HCT116 (cell line): ENCODE measurements at regions not wholly inside any gene's neighbourhood (a gene's known extent, or its start where the extent isn't known, plus 50 kb on each side); places are given as distances from the start of the nearest gene placed in this dataset.

Experiments used
- ATAC-seq: fragments of 200-7000 bp; cut with Tn5 transposase; 2 replicates; pipeline ENCODE4 v1.9.1; 2020; ENCODE audit warnings: mild to moderate bottlenecking, moderate library complexity
- BruUV-seq: library from RNA; stranded (reverse); fragments of 400-500 nt; replicated peaks from 2 replicates; lab custom pipeline; 2021; lab: Mats Ljungman, UMichigan
- CTCF ChIA-PET: fragments of 300-600 bp; sonication (Branson Sonifier 250); formaldehyde crosslinking; loops from one replicate; lab custom pipeline; 2021; ENCODE audit warnings: antibody characterized with exemption; lab: Charles Lee
- POLR2A ChIA-PET: fragments of 300-600, 350-600 bp; sonication (Branson Sonifier 250); formaldehyde crosslinking; loops from one replicate; lab custom pipeline; 2021; ENCODE audit warnings: antibody characterized with exemption; lab: Charles Lee
- RAD21 ChIA-PET, 2 experiments: fragments of 300-600 bp; sonication (Branson Sonifier 250); formaldehyde crosslinking; loops; one replicate each; lab custom pipeline; 2023; ENCODE audit warnings: low total read pairs in 2 of 2; ENCODE audit not compliant: uncharacterized antibody in 2 of 2, unreplicated experiment in 2 of 2, low non-redundant PET in 1 of 2; lab: Charles Lee
- DNase-seq: peaks from one replicate; pipeline ENCODE4 v3.0.0-alpha.2; 2010; ENCODE audit warnings: low read depth, low spot score
- H2AFZ ChIP-seq: fragments of 200-600 bp; shearing (Covaris generic), sonication (generic); 2 replicates; pipeline ENCODE4 v1.6.1; 2017; ENCODE audit warnings: low read depth, mixed run types, mixed read lengths, antibody characterized with exemption, low read length; ENCODE audit not compliant: poor library complexity, severe bottlenecking
- H3K27ac ChIP-seq: 2 replicates; pipeline ENCODE4 v1.5.1; 2012; ENCODE audit warnings: low read depth, low read length
- H3K27me3 ChIP-seq: fragments of 200-600 bp; sonication (generic); 2 replicates; pipeline ENCODE4 v1.6.1; 2016; ENCODE audit warnings: mixed run types, low read length, mixed read lengths; ENCODE audit not compliant: insufficient read depth
- H3K36me3 ChIP-seq, 2 experiments: fragments of 200-500 bp in 1 of 2; fragments of 200-600 bp in 1 of 2; sonication (Bioruptor generic) in 1 of 2; sonication (generic) in 1 of 2; 2 replicates each; pipeline versions ENCODE4 v1.5.1 to v1.6.1; 2014 to 2016; ENCODE audit warnings: low read length in 2 of 2, inconsistent platforms in 1 of 2, mixed read lengths in 1 of 2, mixed run types in 1 of 2; ENCODE audit not compliant: insufficient read depth in 2 of 2, control insufficient read depth in 1 of 2
- H3K4me1 ChIP-seq, 2 experiments: fragments of 200-600 bp in 1 of 2; sonication (generic) in 1 of 2; 2 replicates each; pipeline versions ENCODE4 v1.5.1 to v1.6.1; 2012 to 2017; ENCODE audit warnings: low read length in 2 of 2, inconsistent platforms in 1 of 2, mild to moderate bottlenecking in 1 of 2, mixed read lengths in 1 of 2, mixed run types in 1 of 2, moderate library complexity in 1 of 2; ENCODE audit not compliant: insufficient read depth in 2 of 2, control insufficient read depth in 1 of 2
- H3K4me2 ChIP-seq: fragments of 200-600 bp; sonication (generic); 2 replicates; pipeline ENCODE4 v1.6.1; 2017; ENCODE audit warnings: mixed run types, low read length, mixed read lengths
- H3K4me3 ChIP-seq, 2 experiments: fragments of 200-600 bp in 1 of 2; sonication (generic) in 1 of 2; replicated peaks in 1 of 2; 2 replicates each; pipeline ENCODE4 v1.5.1; 2011 to 2016; ENCODE audit warnings: low read length in 2 of 2, control low read depth in 1 of 2, low read depth in 1 of 2, mild to moderate bottlenecking in 1 of 2, mixed read lengths in 1 of 2, mixed run types in 1 of 2
- H3K79me2 ChIP-seq: fragments of 200-600 bp; sonication (generic); 2 replicates; pipeline ENCODE4 v1.6.1; 2017; ENCODE audit warnings: mild to moderate bottlenecking, mixed run types, low read length, moderate library complexity, mixed read lengths; ENCODE audit not compliant: insufficient read depth
- H3K9ac ChIP-seq: fragments of 200-600 bp; sonication (generic); 2 replicates; pipeline ENCODE4 v1.6.1; 2016; ENCODE audit warnings: low read length, mixed read lengths
- H3K9me2 ChIP-seq: fragments of 200-600 bp; sonication (generic), shearing (Covaris generic); 2 replicates; pipeline ENCODE4 v1.6.1; 2017; ENCODE audit warnings: mixed run types, mild to moderate bottlenecking, moderate library complexity; ENCODE audit not compliant: insufficient read depth
- H3K9me3 ChIP-seq, 2 experiments: fragments of 200-500 bp in 1 of 2; fragments of 200-600 bp in 1 of 2; sonication (Bioruptor generic) in 1 of 2; sonication (generic) in 1 of 2; 2 replicates each; pipeline ENCODE4 v1.6.1; 2014 to 2017; ENCODE audit warnings: low read length in 2 of 2, mixed read lengths in 2 of 2, inconsistent platforms in 1 of 2, low read depth in 1 of 2, mild to moderate bottlenecking in 1 of 2, mixed run types in 1 of 2, moderate library complexity in 1 of 2; ENCODE audit not compliant: control insufficient read depth in 1 of 2, insufficient read depth in 1 of 2
- H4K20me1 ChIP-seq: fragments of 200-600 bp; sonication (generic), shearing (Covaris generic); 2 replicates; pipeline ENCODE4 v1.6.1; 2017; ENCODE audit warnings: mixed run types, mild to moderate bottlenecking, moderate library complexity; ENCODE audit not compliant: insufficient read depth
- CEBPB ChIP-seq: IDR thresholded peaks from 2 replicates; pipeline ENCODE4 v1.6.1; 2012; ENCODE audit warnings: low read depth
- EGR1 ChIP-seq: IDR thresholded peaks from 2 replicates; pipeline ENCODE4 v1.6.1; 2012; ENCODE audit warnings: low read depth
- ELF1 ChIP-seq: IDR thresholded peaks from 2 replicates; pipeline ENCODE4 v1.6.1; 2012; ENCODE audit warnings: low read depth, borderline replicate concordance
- FOSL1 ChIP-seq: IDR thresholded peaks from 2 replicates; pipeline ENCODE4 v1.6.1; 2012; ENCODE audit warnings: low read depth
- JUND ChIP-seq: IDR thresholded peaks from 2 replicates; pipeline ENCODE4 v1.6.1; 2012
- POLR2AphosphoS5 ChIP-seq: IDR thresholded peaks from 2 replicates; pipeline ENCODE4 v1.6.1; 2011; ENCODE audit warnings: mild to moderate bottlenecking, low read depth, low read length, moderate library complexity
- SIN3A ChIP-seq: IDR thresholded peaks from 2 replicates; pipeline ENCODE4 v1.6.1; 2012; ENCODE audit warnings: low read depth
- SP1 ChIP-seq: IDR thresholded peaks from 2 replicates; pipeline ENCODE4 v1.6.1; 2012; ENCODE audit warnings: low read depth
- SRF ChIP-seq: IDR thresholded peaks from 2 replicates; pipeline ENCODE4 v1.6.1; 2012; ENCODE audit warnings: low read depth
- TCF7L2 ChIP-seq: IDR thresholded peaks from 2 replicates; pipeline ENCODE4 v1.7.0; 2011; ENCODE audit warnings: borderline replicate concordance, inconsistent platforms; ENCODE audit not compliant: insufficient read depth, insufficient read length; ENCODE audit errors: extremely low read depth
- YY1 ChIP-seq: IDR thresholded peaks from 2 replicates; pipeline ENCODE4 v1.6.1; 2011; ENCODE audit warnings: low read length, low read depth, moderate library complexity, mild to moderate bottlenecking; ENCODE audit not compliant: insufficient replicate concordance; ENCODE audit errors: extremely low read depth
- intact Hi-C: fragments of 100-400 bp; cut with micrococcal nuclease; formaldehyde crosslinking; loops from 2 replicates; pipeline ENCODE4 v1.10.0; 2022
- TF ChIP-seq, protein P1 (sequence below): IDR thresholded peaks from 2 replicates; pipeline ENCODE4 v1.6.1; 2012
- TF ChIP-seq, protein P2 (sequence below): IDR thresholded peaks from 2 replicates; pipeline ENCODE4 v1.6.1; 2012; ENCODE audit warnings: low read depth
- TF ChIP-seq, protein P3 (sequence below): IDR thresholded peaks from 2 replicates; pipeline ENCODE4 v1.6.1; 2012

DNA sequence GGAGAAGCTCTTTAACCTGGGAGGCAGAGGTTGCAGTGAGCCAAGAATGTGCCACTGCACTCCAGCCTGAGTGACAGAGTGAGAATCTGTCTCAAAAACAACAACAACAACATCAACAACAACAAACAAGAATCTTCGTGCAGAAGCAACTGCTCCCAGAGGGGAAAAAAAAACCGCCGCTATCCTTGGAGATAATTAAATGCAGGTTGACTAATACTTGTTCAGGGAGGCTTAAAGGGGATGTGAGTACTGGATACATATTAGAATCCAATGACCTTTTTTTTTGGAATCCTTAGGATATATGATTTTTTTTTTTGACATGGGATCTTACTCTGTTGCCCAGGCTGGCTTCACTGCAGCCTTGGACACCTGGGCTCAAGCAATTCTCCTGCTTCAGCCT is 89.6 kb upstream of the FAM171A1 start:
- H2AFZ ChIP-seq: no peak overlapping the region
- CTCF ChIA-PET: no interaction called here

More for the DNA sequence above, 89.6 kb upstream of the FAM171A1 start:
- H3K9ac ChIP-seq: no peak overlapping the region
- RAD21 ChIA-PET: no interaction called here
- TF ChIP-seq TCF7L2 (no peak), SP1 (no peak), YY1 (no peak), JUND (no peak), POLR2AphosphoS5 (no peak), EGR1 (no peak), ELF1 (no peak), CEBPB (no peak), FOSL1 (no peak), SRF (no peak), SIN3A (no peak)
- TF ChIP-seq, protein P1, sequence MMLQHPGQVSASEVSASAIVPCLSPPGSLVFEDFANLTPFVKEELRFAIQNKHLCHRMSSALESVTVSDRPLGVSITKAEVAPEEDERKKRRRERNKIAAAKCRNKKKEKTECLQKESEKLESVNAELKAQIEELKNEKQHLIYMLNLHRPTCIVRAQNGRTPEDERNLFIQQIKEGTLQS: no peak
- TF ChIP-seq, protein P2, sequence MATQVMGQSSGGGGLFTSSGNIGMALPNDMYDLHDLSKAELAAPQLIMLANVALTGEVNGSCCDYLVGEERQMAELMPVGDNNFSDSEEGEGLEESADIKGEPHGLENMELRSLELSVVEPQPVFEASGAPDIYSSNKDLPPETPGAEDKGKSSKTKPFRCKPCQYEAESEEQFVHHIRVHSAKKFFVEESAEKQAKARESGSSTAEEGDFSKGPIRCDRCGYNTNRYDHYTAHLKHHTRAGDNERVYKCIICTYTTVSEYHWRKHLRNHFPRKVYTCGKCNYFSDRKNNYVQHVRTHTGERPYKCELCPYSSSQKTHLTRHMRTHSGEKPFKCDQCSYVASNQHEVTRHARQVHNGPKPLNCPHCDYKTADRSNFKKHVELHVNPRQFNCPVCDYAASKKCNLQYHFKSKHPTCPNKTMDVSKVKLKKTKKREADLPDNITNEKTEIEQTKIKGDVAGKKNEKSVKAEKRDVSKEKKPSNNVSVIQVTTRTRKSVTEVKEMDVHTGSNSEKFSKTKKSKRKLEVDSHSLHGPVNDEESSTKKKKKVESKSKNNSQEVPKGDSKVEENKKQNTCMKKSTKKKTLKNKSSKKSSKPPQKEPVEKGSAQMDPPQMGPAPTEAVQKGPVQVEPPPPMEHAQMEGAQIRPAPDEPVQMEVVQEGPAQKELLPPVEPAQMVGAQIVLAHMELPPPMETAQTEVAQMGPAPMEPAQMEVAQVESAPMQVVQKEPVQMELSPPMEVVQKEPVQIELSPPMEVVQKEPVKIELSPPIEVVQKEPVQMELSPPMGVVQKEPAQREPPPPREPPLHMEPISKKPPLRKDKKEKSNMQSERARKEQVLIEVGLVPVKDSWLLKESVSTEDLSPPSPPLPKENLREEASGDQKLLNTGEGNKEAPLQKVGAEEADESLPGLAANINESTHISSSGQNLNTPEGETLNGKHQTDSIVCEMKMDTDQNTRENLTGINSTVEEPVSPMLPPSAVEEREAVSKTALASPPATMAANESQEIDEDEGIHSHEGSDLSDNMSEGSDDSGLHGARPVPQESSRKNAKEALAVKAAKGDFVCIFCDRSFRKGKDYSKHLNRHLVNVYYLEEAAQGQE: no peak
- TF ChIP-seq, protein P3, sequence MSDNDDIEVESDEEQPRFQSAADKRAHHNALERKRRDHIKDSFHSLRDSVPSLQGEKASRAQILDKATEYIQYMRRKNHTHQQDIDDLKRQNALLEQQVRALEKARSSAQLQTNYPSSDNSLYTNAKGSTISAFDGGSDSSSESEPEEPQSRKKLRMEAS: no peak
- TF ChIP-seq, all 23 proteins: peak for 0
- H3K4me3 ChIP-seq: no peak overlapping the region
- peaks cover 8% of the 10 kb centered on the region; the same call in 1 of the 2 replicates for H3K27me3 ChIP-seq
- intact Hi-C loops: no loop called here
- no peaks in the 10 kb centered on the region for H3K36me3 ChIP-seq
- DNase-seq: no peak
- no peak overlapping the region for H3K27ac ChIP-seq
- no TSS peak for BruUV-seq
- H4K20me1 ChIP-seq: no peaks in the 10 kb centered on the region
- ATAC-seq: no peak
- no peak overlapping the region for H3K4me2 ChIP-seq
- no peaks in the 10 kb centered on the region for H3K9me3 ChIP-seq
- H3K79me2 ChIP-seq: no peaks in the 10 kb centered on the region
- H3K9me2 ChIP-seq: no peaks in the 10 kb centered on the region
- peaks cover 0 to 9% of the 10 kb centered on the region in 2 experiments; a peak in 1 of 4 replicates for H3K4me1 ChIP-seq
- POLR2A ChIA-PET: no interaction called here
